Activated naive CD8-positive, alpha-beta T cell treated with anti-CD3 and anti-CD28 coated beads for 36 hours (primary cell): ENCODE measurements at regions not wholly inside any gene's neighbourhood (a gene's known extent, or its start where the extent isn't known, plus 50 kb on each side); places are given as distances from the start of the nearest gene placed in this dataset.

Source experiments
- DNase-seq: peaks from one replicate; pipeline ENCODE4 v3.0.0; 2021
- H3K27ac Mint-ChIP-seq: one replicate; pipeline ENCODE4 v1.8.0; 2022; ENCODE audit warnings: mild to moderate bottlenecking, moderate library complexity, mixed read lengths
- H3K27me3 Mint-ChIP-seq: one replicate; pipeline ENCODE4 v1.8.0; 2022; ENCODE audit warnings: mild to moderate bottlenecking, mixed read lengths
- H3K36me3 Mint-ChIP-seq: one replicate; pipeline ENCODE4 v1.8.0; 2021; ENCODE audit warnings: mild to moderate bottlenecking, mixed read lengths
- H3K4me1 Mint-ChIP-seq: one replicate; pipeline ENCODE4 v1.8.0; 2021; ENCODE audit warnings: mixed read lengths
- H3K4me3 Mint-ChIP-seq: one replicate; pipeline ENCODE4 v1.8.0; 2022; ENCODE audit warnings: mild to moderate bottlenecking, moderate library complexity, mixed read lengths
- H3K9me3 Mint-ChIP-seq: one replicate; pipeline ENCODE4 v1.8.0; 2022; ENCODE audit warnings: mixed read lengths

- no peak for DNase-seq
- no peaks in the 10 kb centered on the region for H3K9me3 Mint-ChIP-seq
- H3K27me3 Mint-ChIP-seq = no peaks in the 10 kb centered on the region
- H3K4me3 Mint-ChIP-seq = no peak overlapping the region
- H3K36me3 Mint-ChIP-seq = no peaks in the 10 kb centered on the region
- no peak overlapping the region for H3K27ac Mint-ChIP-seq
- no peaks in the 10 kb centered on the region for H3K4me1 Mint-ChIP-seq
Observed at GRCh38 chr4:165678236-165678935, 194.7 kb upstream of the TLL1 start.

GRCh38 chr4:165678936-165679325, 194.1 kb upstream of the TLL1 start:
- no peaks in the 10 kb centered on the region for H3K27me3 Mint-ChIP-seq
- no peaks in the 10 kb centered on the region for H3K4me1 Mint-ChIP-seq
- no peaks in the 10 kb centered on the region for H3K36me3 Mint-ChIP-seq
- H3K27ac Mint-ChIP-seq = no peak overlapping the region
- no peak overlapping the region for H3K4me3 Mint-ChIP-seq
- no peak for DNase-seq
- H3K9me3 Mint-ChIP-seq = no peaks in the 10 kb centered on the region

- Mint-ChIP-seq H3K9me3 (no peaks in the 10 kb centered on the region), H3K4me3 (no peak overlapping the region), H3K27ac (no peak overlapping the region), H3K36me3 (no peaks in the 10 kb centered on the region), H3K27me3 (no peaks in the 10 kb centered on the region), H3K4me1 (no peaks in the 10 kb centered on the region)
- DNase-seq = no peak
Observed at GRCh38 chr4:165680821-165681220, 192.2 kb upstream of the TLL1 start.

- DNase-seq = no peak
- no peaks in the 10 kb centered on the region for H3K36me3 Mint-ChIP-seq
- no peak overlapping the region for H3K4me3 Mint-ChIP-seq
- no peaks in the 10 kb centered on the region for H3K4me1 Mint-ChIP-seq
- H3K27ac Mint-ChIP-seq = no peak overlapping the region
- no peaks in the 10 kb centered on the region for H3K27me3 Mint-ChIP-seq
- no peaks in the 10 kb centered on the region for H3K9me3 Mint-ChIP-seq
Observed at GRCh38 chr4:165682611-165683010, 190.4 kb upstream of the TLL1 start.

- Mint-ChIP-seq H3K27ac (no peak overlapping the region), H3K36me3 (no peaks in the 10 kb centered on the region), H3K4me3 (no peak overlapping the region), H3K9me3 (no peaks in the 10 kb centered on the region), H3K27me3 (no peaks in the 10 kb centered on the region), H3K4me1 (no peaks in the 10 kb centered on the region)
- DNase-seq = no peak
Observed at GRCh38 chr4:165684177-165684805, 188.7 kb upstream of the TLL1 start.

GRCh38 chr4:165686756-165687155, 186.3 kb upstream of the TLL1 start:
- Mint-ChIP-seq H3K4me3 (no peak overlapping the region), H3K27ac (no peak overlapping the region), H3K9me3 (no peaks in the 10 kb centered on the region), H3K36me3 (no peaks in the 10 kb centered on the region), H3K27me3 (no peaks in the 10 kb centered on the region), H3K4me1 (no peaks in the 10 kb centered on the region)
- DNase-seq = no peak

- H3K9me3 Mint-ChIP-seq = no peaks in the 10 kb centered on the region
- no peak overlapping the region for H3K4me3 Mint-ChIP-seq
- H3K4me1 Mint-ChIP-seq = no peaks in the 10 kb centered on the region
- H3K27ac Mint-ChIP-seq = no peak overlapping the region
- no peaks in the 10 kb centered on the region for H3K27me3 Mint-ChIP-seq
- H3K36me3 Mint-ChIP-seq = no peaks in the 10 kb centered on the region
- DNase-seq = no peak
Observed at GRCh38 chr4:165689159-165689558, 183.9 kb upstream of the TLL1 start.

GRCh38 chr4:165692082-165692481, 181.0 kb upstream of the TLL1 start:
- no peak overlapping the region for H3K27ac Mint-ChIP-seq
- no peak overlapping the region for H3K4me3 Mint-ChIP-seq
- no peaks in the 10 kb centered on the region for H3K36me3 Mint-ChIP-seq
- no peaks in the 10 kb centered on the region for H3K4me1 Mint-ChIP-seq
- DNase-seq = no peak
- H3K27me3 Mint-ChIP-seq = no peaks in the 10 kb centered on the region
- H3K9me3 Mint-ChIP-seq = no peaks in the 10 kb centered on the region

GRCh38 chr4:165698272-165698671, 174.8 kb upstream of the TLL1 start:
- no peak overlapping the region for H3K27ac Mint-ChIP-seq
- no peak overlapping the region for H3K4me3 Mint-ChIP-seq
- H3K27me3 Mint-ChIP-seq = no peaks in the 10 kb centered on the region
- no peaks in the 10 kb centered on the region for H3K4me1 Mint-ChIP-seq
- no peaks in the 10 kb centered on the region for H3K9me3 Mint-ChIP-seq
- H3K36me3 Mint-ChIP-seq = no peaks in the 10 kb centered on the region
- no peak for DNase-seq

GRCh38 chr4:165699055-165699454, 174.0 kb upstream of the TLL1 start:
- Mint-ChIP-seq H3K27me3 (no peaks in the 10 kb centered on the region), H3K27ac (no peak overlapping the region)

GRCh38 chr4:165700855-165701254, 172.2 kb upstream of the TLL1 start:
- Mint-ChIP-seq H3K27me3 (no peaks in the 10 kb centered on the region), H3K4me1 (no peaks in the 10 kb centered on the region), H3K27ac (no peak overlapping the region), H3K4me3 (no peak overlapping the region), H3K36me3 (no peaks in the 10 kb centered on the region), H3K9me3 (no peaks in the 10 kb centered on the region)
- no peak for DNase-seq

More at GRCh38 chr4:165699055-165699454, 174.0 kb upstream of the TLL1 start:
- Mint-ChIP-seq H3K9me3 (no peaks in the 10 kb centered on the region), H3K4me1 (no peaks in the 10 kb centered on the region), H3K4me3 (no peak overlapping the region), H3K36me3 (no peaks in the 10 kb centered on the region)
- no peak for DNase-seq

GRCh38 chr4:165707128-165707527, 165.9 kb upstream of the TLL1 start:
- H3K27me3 Mint-ChIP-seq = no peaks in the 10 kb centered on the region

GRCh38 chr4:165709516-165709915, 163.5 kb upstream of the TLL1 start:
- no peaks in the 10 kb centered on the region for H3K9me3 Mint-ChIP-seq
- H3K36me3 Mint-ChIP-seq = no peaks in the 10 kb centered on the region
- no peak overlapping the region for H3K27ac Mint-ChIP-seq
- H3K4me1 Mint-ChIP-seq = no peaks in the 10 kb centered on the region
- DNase-seq = no peak
- H3K4me3 Mint-ChIP-seq = no peak overlapping the region
- H3K27me3 Mint-ChIP-seq = no peaks in the 10 kb centered on the region

More at GRCh38 chr4:165707128-165707527, 165.9 kb upstream of the TLL1 start:
- no peak overlapping the region for H3K27ac Mint-ChIP-seq
- no peaks in the 10 kb centered on the region for H3K9me3 Mint-ChIP-seq
- H3K4me1 Mint-ChIP-seq = no peaks in the 10 kb centered on the region
- DNase-seq = no peak
- no peaks in the 10 kb centered on the region for H3K36me3 Mint-ChIP-seq
- no peak overlapping the region for H3K4me3 Mint-ChIP-seq

GRCh38 chr4:165709973-165710526, 163.0 kb upstream of the TLL1 start:
- Mint-ChIP-seq H3K36me3 (no peaks in the 10 kb centered on the region), H3K4me1 (no peaks in the 10 kb centered on the region), H3K4me3 (no peak overlapping the region), H3K27me3 (no peaks in the 10 kb centered on the region), H3K27ac (no peak overlapping the region), H3K9me3 (no peaks in the 10 kb centered on the region)
- no peak for DNase-seq

GRCh38 chr4:165711436-165711835, 161.6 kb upstream of the TLL1 start:
- Mint-ChIP-seq H3K27me3 (no peaks in the 10 kb centered on the region), H3K36me3 (no peaks in the 10 kb centered on the region), H3K27ac (no peak overlapping the region), H3K4me1 (no peaks in the 10 kb centered on the region), H3K4me3 (no peak overlapping the region), H3K9me3 (no peaks in the 10 kb centered on the region)
- DNase-seq = no peak

- Mint-ChIP-seq H3K4me3 (no peak overlapping the region), H3K4me1 (no peaks in the 10 kb centered on the region), H3K27ac (no peak overlapping the region), H3K9me3 (no peaks in the 10 kb centered on the region), H3K36me3 (no peaks in the 10 kb centered on the region), H3K27me3 (no peaks in the 10 kb centered on the region)
- no peak for DNase-seq
Observed at GRCh38 chr4:165711912-165712311, 161.1 kb upstream of the TLL1 start.
